Astrocyte of the cerebellum (primary cell): ENCODE measurements at regions not wholly inside any gene's neighbourhood (a gene's known extent, or its start where the extent isn't known, plus 50 kb on each side); places are given as distances from the start of the nearest gene placed in this dataset.

Experiments
- DNase-seq: peaks from one replicate; pipeline ENCODE4 v3.0.0-alpha.2; 2011; ENCODE audit warnings: low read depth
- H3K4me3 ChIP-seq: 2 replicates; pipeline ENCODE4 v1.5.1; 2011; ENCODE audit warnings: mild to moderate bottlenecking, low read depth, low read length, moderate library complexity
- CTCF ChIP-seq: IDR thresholded peaks from 2 replicates; pipeline ENCODE4 v1.5.1; 2012; ENCODE audit warnings: low read length, low read depth, moderate library complexity, mild to moderate bottlenecking; ENCODE audit errors: missing control alignments
- in situ Hi-C: cut with HindIII; loops from 2 replicates; pipeline ENCODE4 v1.10.0; 2017; ENCODE audit warnings: low sequenced_read_pairs

DNA sequence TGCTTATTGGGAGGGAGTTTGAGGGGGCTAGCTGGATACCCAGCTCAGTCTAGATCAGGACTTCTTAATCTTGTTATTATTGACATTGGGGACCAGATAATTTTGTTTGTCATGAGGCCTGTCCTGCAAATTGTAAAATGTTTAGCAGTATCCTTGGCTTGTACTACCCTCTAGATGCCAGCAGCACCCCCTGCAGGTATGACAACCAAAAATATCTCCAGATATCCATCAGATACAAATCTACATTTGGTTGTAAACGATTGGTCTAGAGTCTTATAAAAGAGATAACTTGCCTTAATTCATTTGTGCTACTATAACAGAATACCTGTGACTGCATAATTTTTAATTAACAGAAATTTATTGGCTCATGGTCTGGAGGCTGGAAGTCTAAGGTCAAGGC, 1232.2 kb downstream of the XPNPEP1 start:
- no peak for TF ChIP-seq CTCF
- H3K4me3 ChIP-seq, result no peak overlapping the region
- in situ Hi-C loops, result no loop called here
- no peak for DNase-seq

- no peak for TF ChIP-seq CTCF
- in situ Hi-C loops, result no loop called here
- no peak overlapping the region for H3K4me3 ChIP-seq
- no peak for DNase-seq
Measured at GRCh38 chr10:108690530-108690929, 1232.8 kb downstream of the XPNPEP1 start.

DNA sequence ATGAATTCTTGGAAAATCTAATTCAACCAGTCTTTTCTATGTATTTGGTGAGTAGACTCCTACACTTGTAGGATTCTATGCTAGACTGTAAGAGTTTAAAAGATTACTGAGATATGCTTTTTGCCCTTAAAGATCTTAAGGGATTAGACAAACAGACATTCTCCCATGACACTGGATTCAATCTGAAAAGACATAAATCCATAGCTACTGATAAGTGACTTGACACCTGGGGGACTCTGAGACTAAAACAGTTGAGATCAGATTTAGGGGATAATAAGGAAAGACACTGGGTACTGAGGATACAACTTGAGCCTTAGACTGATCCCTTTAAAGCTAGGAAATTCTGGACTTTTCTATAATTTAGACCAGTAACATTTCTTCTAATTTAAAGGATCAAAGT, 1233.4 kb downstream of the XPNPEP1 start:
- H3K4me3 ChIP-seq, result no peak overlapping the region
- TF ChIP-seq CTCF, result no peak
- no peak for DNase-seq
- in situ Hi-C loops, result no loop called here

- TF ChIP-seq CTCF, result no peak
- no peak for DNase-seq
- no peak overlapping the region for H3K4me3 ChIP-seq
- in situ Hi-C loops, result no loop called here
Measured at GRCh38 chr10:108688314-108688713, 1235.0 kb downstream of the XPNPEP1 start.

DNA sequence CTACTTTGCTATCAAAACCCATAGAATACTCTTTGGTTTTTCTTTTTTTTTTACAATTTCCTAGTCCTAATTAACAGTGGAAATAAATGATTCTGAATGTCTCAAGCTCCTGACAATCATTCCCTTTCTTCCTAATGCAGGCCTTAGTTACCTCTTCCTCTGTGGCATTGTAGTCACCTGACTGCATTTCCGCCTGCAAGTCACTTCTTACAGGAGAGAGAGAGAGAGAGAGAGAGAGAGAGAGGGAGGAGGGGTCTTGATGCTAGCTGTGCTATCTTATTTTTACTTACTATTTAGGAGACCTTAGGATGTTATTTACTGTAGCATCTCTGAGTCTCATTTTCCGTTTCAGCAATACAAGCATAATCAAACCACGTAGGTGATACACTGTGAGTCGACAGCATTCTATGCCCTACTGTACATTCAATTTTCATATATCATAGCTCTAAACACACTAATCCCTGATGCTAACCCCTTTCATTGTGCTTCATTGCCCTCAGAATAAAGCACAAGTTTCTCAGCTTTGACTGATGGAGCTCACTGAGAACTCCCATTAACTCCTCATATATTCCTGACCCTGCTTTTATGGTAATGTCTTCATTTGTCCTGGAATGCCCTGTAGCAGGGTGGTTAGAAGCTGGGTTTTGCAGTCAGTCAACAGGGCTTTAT, 1237.3 kb downstream of the XPNPEP1 start:
- TF ChIP-seq CTCF, result no peak
- H3K4me3 ChIP-seq, result no peak overlapping the region
- no peak for DNase-seq
- in situ Hi-C loops, result no loop called here

DNA sequence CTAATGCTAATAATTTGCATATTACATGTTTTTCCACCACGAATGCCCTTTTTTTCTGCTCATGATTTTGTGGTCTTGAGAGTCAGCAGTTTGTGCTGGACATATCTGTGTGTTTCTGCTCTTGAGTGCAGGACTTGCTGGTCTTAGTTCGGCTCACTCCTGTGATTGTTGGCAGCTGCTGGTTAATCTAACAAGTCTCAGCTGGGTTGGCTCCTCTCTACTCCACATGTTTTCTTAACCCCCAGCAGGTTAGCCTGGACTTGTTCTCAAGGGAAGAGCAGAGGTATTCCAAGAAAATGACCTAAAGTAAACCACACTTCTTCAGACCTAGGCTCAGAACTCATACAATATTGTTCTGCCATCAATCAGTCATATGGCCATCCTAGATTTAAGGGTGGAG, 1238.9 kb downstream of the XPNPEP1 start:
- DNase-seq, result peak; percentile 81
- H3K4me3 ChIP-seq, result no peak overlapping the region
- in situ Hi-C loops, result no loop called here
- no peak for TF ChIP-seq CTCF
